ENCODE measurements at regions not wholly inside any gene's neighbourhood (a gene's known extent, or its start where the extent isn't known, plus 50 kb on each side); places are given as distances from the start of the nearest gene placed in this dataset.

DNA sequence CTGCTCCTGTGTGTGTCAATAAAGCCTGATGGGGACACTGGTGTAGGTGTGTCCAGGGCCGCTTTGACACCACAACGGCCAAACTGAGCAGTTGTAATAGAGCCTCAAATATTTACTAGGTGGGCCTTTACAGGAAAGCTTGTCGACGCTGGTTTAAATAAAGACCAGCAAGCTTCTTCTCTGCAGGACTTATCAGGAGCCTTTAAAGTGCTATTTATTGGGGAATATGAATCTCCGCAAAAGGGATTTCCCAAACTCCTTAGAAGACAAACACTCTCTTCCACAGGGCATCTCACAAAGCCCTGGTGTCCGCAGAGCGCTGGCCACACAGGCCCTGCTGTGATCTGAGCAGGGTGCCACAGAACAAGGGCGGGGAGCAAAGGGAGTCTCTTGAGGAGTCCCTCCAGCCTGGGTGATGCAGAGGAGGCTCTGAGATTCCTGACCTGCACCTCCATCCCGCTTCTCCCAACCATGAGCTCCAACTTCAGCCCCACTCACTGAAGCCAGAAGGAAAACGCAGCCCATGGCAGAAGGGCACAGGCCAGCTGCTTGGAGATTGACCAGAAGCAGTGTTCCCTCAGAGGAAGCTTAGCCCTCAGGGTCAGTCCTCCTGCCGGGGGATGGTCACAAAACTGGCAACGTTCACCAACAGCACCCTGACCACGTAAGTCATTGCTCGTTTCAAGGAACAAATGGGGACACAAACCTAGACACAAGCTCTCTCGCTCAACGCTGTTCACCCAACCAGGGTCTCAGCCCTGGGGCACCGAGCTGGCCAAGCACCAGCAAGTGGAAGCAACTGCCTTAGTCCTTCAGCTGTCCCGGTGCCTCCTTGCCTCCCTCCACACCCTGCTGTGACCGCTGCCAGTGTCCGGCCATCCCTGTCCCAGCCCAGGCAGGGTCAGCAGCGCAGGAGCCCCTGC lies 129.5 kb downstream of the OAT start:
- no peaks in the 10 kb centered on the region for H3K9me3 ChIP-seq (ENCODE audit: low read depth, low read length)
- no peaks in the 10 kb centered on the region for H3K27me3 ChIP-seq (ENCODE audit: insufficient read depth, low read length)
- H3K4me3 ChIP-seq (ENCODE audit: low read length): no peak overlapping the region
- peaks cover 78% of the 10 kb centered on the region for H3K4me1 ChIP-seq (ENCODE audit: insufficient read depth, low read length)

DNA sequence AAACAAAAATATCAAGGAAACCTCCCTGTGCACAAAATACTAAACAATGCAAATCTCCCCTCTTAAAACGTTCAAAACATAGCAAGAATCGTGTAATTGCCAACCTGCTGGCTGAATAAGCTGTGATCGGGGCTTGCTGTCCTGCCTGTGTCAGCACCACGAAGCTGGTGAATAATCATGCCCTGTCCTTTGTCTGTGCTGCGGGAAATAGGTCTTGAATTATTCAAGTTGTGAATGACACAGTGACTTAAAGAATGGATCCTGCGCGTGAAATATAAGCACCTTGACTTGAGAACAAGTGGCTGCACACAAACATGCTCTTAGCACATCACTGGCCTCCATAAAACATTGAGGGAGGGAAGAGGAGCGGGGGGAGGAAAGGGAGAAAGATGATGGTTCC lies 130.2 kb downstream of the OAT start:
- Histone ChIP-seq H3K4me1 (ENCODE audit: insufficient read depth, low read length) (peaks cover 78% of the 10 kb centered on the region), H3K4me3 (ENCODE audit: low read length) (no peak overlapping the region), H3K27me3 (ENCODE audit: insufficient read depth, low read length) (no peaks in the 10 kb centered on the region), H3K9me3 (ENCODE audit: low read depth, low read length) (no peaks in the 10 kb centered on the region)

GRCh38 chr10:124287791-124288190 lies 130.9 kb downstream of the OAT start:
- Histone ChIP-seq H3K4me3 (ENCODE audit: low read length) (no peak overlapping the region), H3K27me3 (ENCODE audit: insufficient read depth, low read length) (no peaks in the 10 kb centered on the region), H3K4me1 (ENCODE audit: insufficient read depth, low read length) (peaks cover 78% of the 10 kb centered on the region), H3K9me3 (ENCODE audit: low read depth, low read length) (no peaks in the 10 kb centered on the region)

GRCh38 chr10:124287071-124287685 lies 131.5 kb downstream of the OAT start:
- H3K4me1 ChIP-seq (ENCODE audit: insufficient read depth, low read length): peaks cover 76% of the 10 kb centered on the region

DNA sequence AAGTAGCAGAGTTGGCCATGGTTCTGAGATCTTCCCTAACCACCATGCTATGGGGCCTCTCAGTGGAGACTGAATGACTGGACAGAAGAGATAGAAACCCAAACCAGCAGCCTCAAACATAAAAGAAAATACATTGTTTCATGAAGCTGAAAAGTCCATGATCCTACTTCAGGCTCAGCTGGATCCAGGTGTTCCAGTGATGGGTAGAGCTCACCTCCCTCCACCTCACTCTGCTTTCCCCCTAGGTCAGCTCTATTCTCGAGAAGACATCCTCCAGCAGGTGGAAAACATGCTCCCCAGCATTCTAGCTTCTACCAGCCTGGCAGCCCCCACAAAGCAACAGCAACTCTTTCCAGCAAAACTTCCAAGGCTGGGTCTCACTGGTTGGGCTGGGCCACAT lies 132.1 kb downstream of the OAT start:
- Histone ChIP-seq H3K27me3 (ENCODE audit: insufficient read depth, low read length) (no peaks in the 10 kb centered on the region), H3K9me3 (ENCODE audit: low read depth, low read length) (no peaks in the 10 kb centered on the region), H3K4me1 (ENCODE audit: insufficient read depth, low read length) (peaks cover 70% of the 10 kb centered on the region), H3K4me3 (ENCODE audit: low read length) (no peak overlapping the region)

More at GRCh38 chr10:124287071-124287685, 131.5 kb downstream of the OAT start:
- no peak overlapping the region for H3K4me3 ChIP-seq (ENCODE audit: low read length)
- H3K9me3 ChIP-seq (ENCODE audit: low read depth, low read length): no peaks in the 10 kb centered on the region
- H3K27me3 ChIP-seq (ENCODE audit: insufficient read depth, low read length): no peaks in the 10 kb centered on the region

DNA sequence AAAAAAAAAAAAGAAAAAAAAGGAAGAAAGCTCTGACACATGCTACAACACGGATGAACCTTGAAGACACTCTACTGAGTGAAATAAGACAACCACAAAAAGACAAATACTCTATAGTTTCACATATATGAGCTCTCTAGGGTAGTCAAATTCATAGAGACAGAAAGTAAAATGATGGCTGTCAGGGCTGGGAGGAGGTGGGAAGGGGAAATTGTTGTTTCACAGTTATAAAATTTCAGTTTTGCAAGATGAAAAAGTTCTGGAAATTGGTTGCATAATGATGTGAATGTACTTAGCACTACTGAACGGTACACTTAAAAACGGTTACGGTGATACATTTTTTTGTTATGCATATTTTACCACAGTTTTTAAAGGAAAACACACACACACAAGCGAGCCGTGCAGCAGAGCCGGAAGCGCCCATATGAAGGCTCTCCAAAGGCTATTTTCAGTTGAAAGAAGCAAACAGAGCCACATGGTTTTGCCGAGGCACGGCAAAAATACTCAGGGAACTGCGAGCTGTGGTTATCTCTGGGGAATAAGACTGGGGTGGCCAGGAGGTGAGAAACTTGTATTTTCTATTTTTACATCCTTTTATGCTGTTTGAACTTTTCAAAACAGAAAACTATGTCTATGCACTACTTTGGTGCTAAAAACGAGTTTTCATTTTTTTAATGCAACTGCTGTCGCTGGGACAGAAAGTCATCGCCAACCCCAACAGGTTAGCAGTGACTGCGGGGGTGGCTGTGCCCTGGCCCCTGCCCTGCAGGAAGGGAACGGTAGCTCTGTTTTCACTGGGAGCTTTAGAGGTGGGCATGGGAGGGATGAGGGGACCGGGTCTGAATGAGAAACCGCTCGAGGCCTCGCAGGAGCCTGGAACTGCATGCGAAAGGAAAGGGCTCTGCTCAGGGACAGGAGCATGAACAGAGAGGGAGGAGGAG lies 132.9 kb downstream of the OAT start:
- H3K9me3 ChIP-seq (ENCODE audit: low read depth, low read length): no peaks in the 10 kb centered on the region
- H3K4me3 ChIP-seq (ENCODE audit: low read length): no peak overlapping the region
- peaks cover 63% of the 10 kb centered on the region for H3K4me1 ChIP-seq (ENCODE audit: insufficient read depth, low read length)
- H3K27me3 ChIP-seq (ENCODE audit: insufficient read depth, low read length): no peaks in the 10 kb centered on the region

DNA sequence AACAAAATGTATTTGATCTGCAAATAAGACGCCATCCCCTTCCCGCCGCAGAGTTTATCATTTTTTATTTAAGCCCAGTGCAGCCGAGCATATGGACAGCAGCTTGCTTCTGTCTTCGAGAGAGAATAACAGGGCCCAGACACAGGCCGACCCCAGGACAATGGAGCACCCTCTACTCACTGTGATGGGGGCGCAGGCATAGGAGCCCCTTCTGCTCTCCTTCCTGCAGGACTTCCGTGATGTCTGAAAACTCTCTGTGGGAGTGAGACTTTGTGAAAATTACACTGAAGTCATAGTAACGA lies 134.8 kb downstream of the OAT start:
- Histone ChIP-seq H3K4me3 (ENCODE audit: low read length) (no peak overlapping the region), H3K4me1 (ENCODE audit: insufficient read depth, low read length) (peaks cover 53% of the 10 kb centered on the region), H3K9me3 (ENCODE audit: low read depth, low read length) (no peaks in the 10 kb centered on the region), H3K27me3 (ENCODE audit: insufficient read depth, low read length) (no peaks in the 10 kb centered on the region)

DNA sequence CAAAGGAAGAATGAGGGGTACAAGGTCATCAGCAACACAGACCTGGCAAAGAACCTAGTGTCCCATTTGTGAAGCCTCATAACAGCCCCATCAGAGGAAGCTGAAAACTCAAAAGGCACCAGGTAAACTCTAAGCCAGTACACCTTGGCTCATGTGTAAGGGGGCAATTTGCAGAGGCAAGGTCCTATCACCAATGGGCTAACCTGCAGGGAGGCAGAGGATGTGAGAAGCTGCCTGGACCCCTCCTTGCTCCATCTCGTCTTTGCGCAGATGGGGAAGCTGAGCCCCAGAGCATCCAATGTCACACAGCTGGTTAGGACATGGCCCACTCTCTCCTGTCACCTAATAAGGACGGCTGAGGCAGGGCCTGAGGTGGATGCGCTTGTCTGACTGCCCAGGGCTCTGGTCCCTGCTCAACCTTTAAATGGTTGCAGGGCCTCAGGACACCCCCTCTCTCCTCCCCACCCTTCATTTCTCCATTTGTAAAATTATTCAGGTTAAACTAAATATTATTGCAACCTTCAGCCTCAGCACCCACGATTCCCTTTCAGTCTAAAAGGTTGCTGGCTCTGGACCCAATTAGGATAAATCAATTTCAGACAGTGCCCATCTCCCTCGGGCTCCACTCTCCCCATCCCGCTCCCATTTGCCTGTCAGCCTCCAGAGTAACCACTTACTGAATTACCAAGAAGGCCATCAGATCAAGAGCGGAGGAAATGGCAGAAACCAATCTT lies 135.3 kb downstream of the OAT start:
- Histone ChIP-seq H3K9me3 (ENCODE audit: low read depth, low read length) (no peaks in the 10 kb centered on the region), H3K4me3 (ENCODE audit: low read length) (no peak overlapping the region), H3K4me1 (ENCODE audit: insufficient read depth, low read length) (peaks cover 48% of the 10 kb centered on the region), H3K27me3 (ENCODE audit: insufficient read depth, low read length) (no peaks in the 10 kb centered on the region)

GRCh38 chr10:124282326-124282725 lies 136.4 kb downstream of the OAT start:
- Histone ChIP-seq H3K4me3 (ENCODE audit: low read length) (no peak overlapping the region), H3K27me3 (ENCODE audit: insufficient read depth, low read length) (no peaks in the 10 kb centered on the region), H3K4me1 (ENCODE audit: insufficient read depth, low read length) (peaks cover 37% of the 10 kb centered on the region), H3K9me3 (ENCODE audit: low read depth, low read length) (no peaks in the 10 kb centered on the region)

- Histone ChIP-seq H3K27me3 (ENCODE audit: insufficient read depth, low read length) (no peaks in the 10 kb centered on the region), H3K9me3 (ENCODE audit: low read depth, low read length) (no peaks in the 10 kb centered on the region), H3K4me3 (ENCODE audit: low read length) (no peak overlapping the region), H3K4me1 (ENCODE audit: insufficient read depth, low read length) (peaks cover 30% of the 10 kb centered on the region)
Observed at GRCh38 chr10:124281666-124282065, 137.1 kb downstream of the OAT start.

- no peaks in the 10 kb centered on the region for H3K27me3 ChIP-seq (ENCODE audit: insufficient read depth, low read length)
- H3K9me3 ChIP-seq (ENCODE audit: low read depth, low read length): no peaks in the 10 kb centered on the region
- H3K4me3 ChIP-seq (ENCODE audit: low read length): no peak overlapping the region
- H3K4me1 ChIP-seq (ENCODE audit: insufficient read depth, low read length): peaks cover 23% of the 10 kb centered on the region
Observed at GRCh38 chr10:124280916-124281315, 137.8 kb downstream of the OAT start.

- H3K27me3 ChIP-seq (ENCODE audit: insufficient read depth, low read length): no peaks in the 10 kb centered on the region
- no peak overlapping the region for H3K4me3 ChIP-seq (ENCODE audit: low read length)
- H3K9me3 ChIP-seq (ENCODE audit: low read depth, low read length): no peaks in the 10 kb centered on the region
- peaks cover 13% of the 10 kb centered on the region for H3K4me1 ChIP-seq (ENCODE audit: insufficient read depth, low read length)
Observed at GRCh38 chr10:124279882-124280281, 138.8 kb downstream of the OAT start.

- Histone ChIP-seq H3K27me3 (ENCODE audit: insufficient read depth, low read length) (no peaks in the 10 kb centered on the region), H3K4me3 (ENCODE audit: low read length) (no peak overlapping the region), H3K9me3 (ENCODE audit: low read depth, low read length) (no peaks in the 10 kb centered on the region), H3K4me1 (ENCODE audit: insufficient read depth, low read length) (peaks cover 10% of the 10 kb centered on the region)
Observed at GRCh38 chr10:124279298-124279697, 139.4 kb downstream of the OAT start.

DNA sequence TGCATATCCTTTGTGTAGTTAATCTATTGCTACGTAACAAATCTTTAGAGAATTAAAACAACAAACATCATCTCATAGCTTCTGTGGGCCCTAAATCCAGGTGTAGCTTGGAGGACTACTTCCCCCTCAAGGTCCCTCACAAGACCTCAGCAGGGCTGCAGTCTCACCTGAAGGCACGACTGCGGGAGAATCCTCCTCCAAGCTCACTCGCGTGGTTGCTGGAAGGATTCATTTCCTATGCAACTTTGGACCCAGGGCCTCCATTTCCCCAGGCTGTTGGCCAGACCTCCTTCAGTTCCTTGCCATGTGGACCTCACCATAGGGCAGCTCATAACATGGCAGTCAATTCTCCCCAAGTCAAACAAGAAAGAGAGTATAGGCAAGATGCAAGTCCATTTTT lies 140.4 kb downstream of the OAT start:
- Histone ChIP-seq H3K9me3 (ENCODE audit: low read depth, low read length) (peaks cover 8% of the 10 kb centered on the region), H3K4me1 (ENCODE audit: insufficient read depth, low read length) (peaks cover 10% of the 10 kb centered on the region), H3K4me3 (ENCODE audit: low read length) (no peak overlapping the region), H3K27me3 (ENCODE audit: insufficient read depth, low read length) (no peaks in the 10 kb centered on the region)

Data from mononuclear cell (primary cell).